Putamen (tissue), 1 donor: ENCODE measurements at regions not wholly inside any gene's neighbourhood (a gene's known extent, or its start where the extent isn't known, plus 50 kb on each side); places are given as distances from the start of the nearest gene placed in this dataset.

Experiments used
- DNase-seq: peaks from one replicate; pipeline ENCODE4 v3.0.0-alpha.2; 2016; ENCODE audit warnings: low spot score

- no peak for DNase-seq
Observed at GRCh38 chr14:85223667-85224066, 306.3 kb upstream of the FLRT2 start.

- DNase-seq = no peak
Observed at GRCh38 chr14:85224241-85224640, 305.7 kb upstream of the FLRT2 start.

GRCh38 chr14:85233756-85234155 is 296.2 kb upstream of the FLRT2 start:
- DNase-seq = no peak

DNA sequence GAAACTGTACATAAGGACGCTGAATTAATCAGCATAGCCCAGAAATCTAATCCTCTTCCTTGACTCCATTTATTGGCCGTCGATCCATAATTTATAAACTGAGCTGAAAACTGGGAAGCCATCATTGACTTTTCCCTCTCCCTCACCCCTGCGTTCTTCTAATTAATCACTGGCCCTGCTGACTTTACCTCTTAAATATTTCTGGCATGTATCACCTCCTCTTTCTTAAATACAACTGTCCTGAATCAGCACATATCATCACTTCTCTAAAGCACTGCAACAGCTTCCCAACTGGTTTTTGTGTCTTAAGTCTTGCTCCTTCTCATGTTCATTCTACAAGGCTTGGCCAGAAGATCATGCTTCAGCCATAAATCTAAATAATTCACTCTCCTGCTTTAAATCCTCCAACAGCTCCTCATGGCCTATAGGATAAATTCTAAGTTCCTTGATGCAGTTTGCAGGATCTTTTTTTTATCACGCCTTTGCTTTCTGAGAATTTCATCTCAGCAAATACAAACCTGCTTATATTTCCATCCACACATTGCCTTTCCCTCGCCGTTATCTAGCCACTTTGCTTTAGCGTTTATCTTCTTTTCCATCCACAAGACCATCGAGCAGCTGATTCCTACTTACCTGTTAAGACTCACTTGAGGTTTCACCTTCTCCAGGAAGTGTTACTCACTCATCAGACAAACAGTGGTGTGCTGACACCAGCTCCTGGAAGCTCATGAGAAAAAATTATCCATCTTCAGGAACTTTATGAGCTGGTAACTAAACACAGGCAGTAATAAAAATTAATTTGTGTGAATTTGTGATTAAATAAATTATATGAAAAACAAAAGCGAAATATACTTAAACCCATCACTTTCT is 295.6 kb upstream of the FLRT2 start:
- DNase-seq = no peak

DNA sequence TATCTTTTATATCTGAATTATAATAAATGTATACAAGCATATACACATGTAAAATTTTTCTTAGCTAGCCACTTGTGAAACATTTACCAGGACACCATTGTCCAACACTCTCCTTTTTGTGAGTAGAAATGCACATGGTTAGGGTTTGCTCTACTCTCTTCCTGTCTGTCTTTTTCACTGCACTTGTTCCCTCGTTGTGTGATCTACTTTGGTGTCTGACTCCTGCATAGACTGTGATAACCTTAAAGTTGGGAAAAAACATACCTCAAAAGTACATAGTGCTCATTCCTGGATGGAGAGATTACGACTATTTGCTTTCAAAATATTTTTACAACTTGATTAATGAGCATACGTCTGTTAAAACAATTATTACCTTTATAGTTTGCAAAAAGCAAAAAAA is 294.1 kb upstream of the FLRT2 start:
- DNase-seq = no peak

DNA sequence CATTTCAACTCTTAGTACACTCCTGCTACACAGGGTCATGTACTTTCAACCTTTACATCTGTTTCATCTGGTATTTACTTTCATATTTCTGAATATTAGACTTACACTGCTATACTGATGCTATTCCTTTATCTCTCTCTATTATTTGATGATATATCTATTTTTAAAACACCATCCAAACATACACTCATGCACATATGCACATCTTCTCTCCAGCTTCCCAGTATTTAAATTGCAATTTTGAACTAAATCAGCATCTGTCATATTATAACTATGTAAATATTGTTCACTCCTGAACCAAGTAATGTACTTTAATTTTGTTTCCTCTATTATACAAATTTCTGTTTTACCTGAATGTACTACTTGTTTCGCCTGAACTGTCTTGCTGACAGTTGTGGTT is 293.6 kb upstream of the FLRT2 start:
- DNase-seq = no peak

GRCh38 chr14:85239791-85240190 is 290.2 kb upstream of the FLRT2 start:
- no peak for DNase-seq

DNA sequence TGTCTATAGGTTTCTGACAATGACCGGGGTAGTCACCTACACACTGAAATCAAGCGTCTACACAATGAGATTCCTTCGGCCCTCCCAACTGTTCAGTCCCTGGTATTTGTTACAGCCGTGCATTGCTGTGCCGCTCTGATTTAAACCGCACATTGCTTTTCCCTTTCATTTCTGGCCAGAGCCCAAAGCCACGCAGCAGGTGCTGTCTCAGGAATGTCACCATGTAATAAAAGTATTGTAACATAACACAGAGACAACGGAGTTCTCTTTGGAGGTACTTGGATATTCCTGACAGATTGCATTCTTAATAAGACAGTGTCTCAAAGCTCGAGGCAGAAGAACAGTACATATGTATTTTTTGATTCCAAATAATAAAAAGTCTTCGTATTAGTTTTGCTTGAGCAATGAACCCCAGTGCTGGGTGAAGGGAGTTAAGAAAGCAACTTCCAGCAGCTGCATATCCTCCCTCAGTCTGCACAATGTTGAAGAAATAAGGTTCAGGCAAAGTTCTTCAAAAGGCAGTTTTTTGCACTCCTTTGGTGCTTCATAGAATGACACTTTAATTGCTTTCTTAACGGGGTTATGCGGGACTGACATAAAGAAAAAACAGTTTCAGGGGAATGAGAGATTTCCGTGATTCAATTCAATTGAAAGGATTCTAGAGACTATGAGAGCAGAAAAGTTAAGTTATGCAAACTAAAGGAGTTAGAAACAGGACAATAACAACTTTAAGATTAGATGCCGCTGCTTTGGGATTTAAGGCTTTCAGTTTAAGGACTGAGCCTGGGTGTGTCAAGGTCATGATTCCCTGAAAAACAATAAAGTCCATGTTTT is 288.7 kb upstream of the FLRT2 start:
- DNase-seq = no peak

- no peak for DNase-seq
Observed at GRCh38 chr14:85242666-85243065, 287.3 kb upstream of the FLRT2 start.

DNA sequence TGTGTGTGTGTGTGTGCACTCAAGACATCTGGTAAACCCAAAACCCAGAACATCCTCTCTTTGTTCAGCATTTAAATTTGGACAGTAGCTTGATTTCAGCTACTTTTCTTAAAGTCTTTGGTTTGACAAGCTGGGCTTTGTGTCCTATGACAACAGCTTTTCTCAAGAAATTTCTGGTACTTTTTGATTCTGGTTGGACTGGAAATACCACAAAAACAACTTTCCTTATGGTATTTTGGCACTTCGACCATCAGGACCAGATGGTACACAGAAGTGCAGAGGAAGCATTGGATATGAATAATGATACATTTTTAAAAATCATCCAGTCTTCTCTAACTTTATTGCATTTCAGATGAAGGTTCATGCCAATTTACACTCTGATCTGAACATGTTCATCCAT is 286.6 kb upstream of the FLRT2 start:
- DNase-seq = no peak

- no peak for DNase-seq
Observed at GRCh38 chr14:85247071-85247470, 282.9 kb upstream of the FLRT2 start.

DNA sequence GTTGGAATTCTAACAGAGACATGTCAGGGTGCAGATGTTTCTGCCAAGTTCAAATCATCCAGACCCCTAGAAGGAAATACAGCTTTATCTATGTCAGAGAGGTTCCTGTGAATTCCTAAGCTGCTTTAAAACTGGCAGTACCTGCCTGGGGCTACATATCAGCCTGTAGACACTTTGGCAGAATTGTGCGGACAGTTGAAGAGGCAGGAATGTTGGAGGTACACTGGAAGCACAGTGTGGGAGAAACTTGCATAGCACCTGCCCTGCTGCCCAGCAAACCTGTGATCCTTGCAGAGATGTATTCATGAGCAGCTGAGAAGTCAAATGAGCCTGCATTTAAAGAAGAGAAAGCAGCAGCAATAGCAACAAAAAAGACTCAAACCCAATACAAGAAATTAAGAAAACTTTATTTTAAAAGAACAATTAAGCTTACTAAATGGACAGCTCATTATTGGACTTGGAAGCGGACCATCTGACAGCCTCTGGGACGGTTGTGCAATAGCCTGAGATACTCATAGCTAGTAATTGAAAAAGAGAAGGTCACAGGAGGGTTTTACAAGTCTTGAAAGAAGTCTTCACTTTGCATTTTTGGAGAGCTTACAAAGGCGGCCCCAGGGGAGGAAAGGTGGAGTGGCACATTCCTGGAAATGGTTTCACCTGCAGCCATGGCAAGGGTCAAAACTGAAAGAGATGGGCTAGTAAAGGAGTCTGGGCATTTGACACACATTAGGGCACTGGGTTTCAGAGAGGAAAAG is 280.9 kb upstream of the FLRT2 start:
- DNase-seq = no peak

GRCh38 chr14:85250414-85251189 is 279.3 kb upstream of the FLRT2 start:
- no peak for DNase-seq

DNA sequence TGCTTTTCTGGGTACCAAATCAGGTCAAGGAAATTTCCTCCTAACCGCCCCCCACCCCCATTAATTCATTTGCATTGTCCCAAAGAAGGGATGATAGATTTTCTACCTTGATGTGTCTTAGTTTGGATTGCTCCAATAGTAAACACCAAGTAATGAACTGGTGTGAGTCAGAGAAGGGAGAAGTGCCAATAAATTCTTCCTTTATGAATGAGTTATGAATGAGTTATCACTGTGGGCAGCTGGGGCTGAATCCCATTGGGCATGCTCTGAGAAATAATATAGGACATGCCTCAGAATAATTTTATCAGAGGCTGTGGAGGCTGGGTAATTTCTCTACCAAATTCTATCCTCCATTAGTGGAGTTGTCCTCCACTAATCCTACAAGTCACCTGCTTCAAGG is 277.9 kb upstream of the FLRT2 start:
- no peak for DNase-seq

DNA sequence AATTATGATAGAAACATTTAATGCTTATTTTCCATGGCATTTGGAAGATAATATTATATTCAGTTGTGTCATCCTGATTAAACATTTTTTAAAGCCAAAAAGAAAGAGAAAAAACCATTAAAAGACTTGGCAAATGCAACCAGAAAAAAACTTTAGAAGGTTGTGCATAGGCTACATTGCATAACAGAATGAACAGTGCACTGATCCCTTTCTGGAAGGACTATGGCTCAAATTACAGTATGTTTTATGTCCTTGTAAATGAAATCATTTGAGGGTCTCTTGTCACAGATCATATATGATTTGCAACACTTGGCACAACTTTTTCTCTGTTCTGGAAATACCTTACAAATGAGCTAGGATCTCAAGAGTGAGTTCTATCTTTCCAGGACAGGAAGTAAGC is 275.2 kb upstream of the FLRT2 start:
- no peak for DNase-seq

GRCh38 chr14:85257287-85257686 is 272.7 kb upstream of the FLRT2 start:
- no peak for DNase-seq

DNA sequence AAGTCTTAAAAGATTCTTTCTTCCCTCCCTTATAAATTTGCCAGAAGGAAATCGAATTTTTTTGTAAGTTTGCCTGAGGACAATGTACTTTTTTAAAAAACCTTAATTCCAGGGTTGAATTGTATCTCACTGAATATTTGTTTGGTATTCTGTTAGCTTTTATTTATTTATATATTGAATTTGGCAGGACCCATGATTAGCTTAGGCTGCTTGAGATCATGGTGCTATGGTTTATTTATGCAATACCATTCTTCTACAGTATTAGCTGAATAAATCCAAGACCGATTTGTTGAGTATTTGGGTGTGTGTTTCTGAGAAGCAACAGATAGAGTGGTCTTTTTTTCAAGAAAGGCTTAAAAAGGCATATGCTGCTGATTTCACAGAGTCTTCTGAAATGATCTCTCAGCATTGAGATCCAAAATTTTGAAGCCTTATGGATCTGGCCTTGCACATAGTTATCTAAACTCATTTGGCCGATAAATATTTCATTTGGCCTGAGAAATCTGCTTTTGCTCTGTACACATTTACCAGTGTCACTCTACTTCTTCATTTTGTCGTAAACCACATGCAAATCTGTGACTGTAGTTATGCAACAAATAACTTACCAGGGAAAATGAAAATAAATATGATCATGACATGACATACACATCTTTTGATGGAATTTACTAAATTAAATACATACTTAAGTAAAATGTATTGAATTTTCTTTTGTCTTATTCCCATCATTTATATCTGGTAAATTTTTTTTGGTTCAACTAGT is 265.8 kb upstream of the FLRT2 start:
- DNase-seq = no peak

GRCh38 chr14:85273099-85273677 is 256.8 kb upstream of the FLRT2 start:
- DNase-seq = peak; percentile 49

DNA sequence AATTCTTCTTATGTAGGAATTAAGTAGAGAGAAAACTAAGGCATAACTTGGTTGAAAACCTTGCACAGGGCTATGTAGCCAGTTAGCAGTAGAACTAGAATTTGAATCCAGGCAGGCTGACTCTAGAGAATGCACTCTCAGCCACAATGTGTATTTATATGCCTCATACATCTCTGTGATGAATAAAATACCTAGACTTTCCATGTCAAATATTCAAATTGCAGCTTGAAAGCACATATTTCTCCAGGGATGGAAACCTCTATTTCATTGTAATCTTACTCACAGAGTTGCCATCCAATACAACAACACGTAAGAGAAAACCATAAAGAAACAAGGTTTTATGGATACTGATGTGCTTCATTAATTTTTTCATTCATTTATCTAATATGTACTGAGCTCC is 256.0 kb upstream of the FLRT2 start:
- no peak for DNase-seq

DNA sequence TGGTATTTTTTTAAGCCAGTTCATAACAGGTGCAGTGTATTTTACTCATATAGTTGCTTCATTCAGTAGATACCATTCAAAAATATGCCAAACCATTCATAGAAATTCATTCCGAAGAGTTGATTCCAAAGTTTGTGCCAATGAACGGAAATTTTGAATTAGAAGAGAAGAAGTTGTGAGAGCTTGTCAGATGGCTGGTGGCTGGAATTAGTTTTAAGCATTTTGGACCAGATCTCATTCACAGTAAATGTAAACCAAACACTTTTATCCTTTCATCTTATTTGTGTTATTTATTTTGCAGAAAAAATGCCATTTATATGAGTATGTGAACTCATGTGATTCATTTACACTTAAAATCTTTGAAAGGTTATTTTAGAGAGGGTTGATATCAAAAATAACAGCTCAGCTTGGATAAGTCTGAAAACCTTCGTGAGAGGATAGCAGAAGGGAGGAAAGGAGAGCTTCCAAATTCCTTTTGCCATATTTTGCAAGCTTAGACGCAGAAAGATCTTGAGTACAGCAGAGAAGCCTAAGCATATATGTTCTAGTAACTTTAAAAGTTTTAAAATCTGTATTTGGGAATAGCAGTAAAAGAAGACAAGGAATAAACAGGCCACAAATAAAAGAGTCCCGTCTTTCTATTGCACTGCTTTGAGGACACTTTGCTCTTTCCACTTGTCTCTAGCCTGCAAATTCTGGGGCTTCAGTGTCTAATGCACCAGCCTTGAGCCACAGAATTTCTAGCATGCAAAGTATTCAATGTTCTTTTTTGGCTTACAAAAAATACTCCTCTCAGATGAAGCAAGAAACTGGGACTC is 253.6 kb upstream of the FLRT2 start:
- no peak for DNase-seq
